K562 (cell line): ENCODE measurements at regions not wholly inside any gene's neighbourhood (a gene's known extent, or its start where the extent isn't known, plus 50 kb on each side); places are given as distances from the start of the nearest gene placed in this dataset.

Experiments used
- CTCF ChIP-seq, 3 experiments: IDR thresholded peaks in 2 of 3; conservative IDR thresholded peaks in 1 of 3; 2 replicates each; pipeline ENCODE4 v1.5.1; 2011 to 2012; ENCODE audit warnings: low read length in 3 of 3, mild to moderate bottlenecking in 3 of 3, control low read depth in 2 of 3, improper control_type of control experiment in 1 of 3, inconsistent platforms in 1 of 3, low read depth in 1 of 3, mixed read lengths in 1 of 3, moderate library complexity in 1 of 3; ENCODE audit not compliant: insufficient read depth in 2 of 3
- DPF2 ChIP-seq: fragments of 450-650 bp; IDR thresholded peaks from 2 replicates; pipeline ENCODE4 v1.6.1; 2016
- FOSL1 ChIP-seq: fragments of 200-800 bp; sonication (Bioruptor generic); conservative IDR thresholded peaks from 2 replicates; pipeline ENCODE4 v1.6.1; 2016; ENCODE audit warnings: missing genetic modification characterization, missing compliant biosample characterization
- IRF1 ChIP-seq: sonication (generic); formaldehyde crosslinking; IDR thresholded peaks from 2 replicates; pipeline ENCODE4 v1.8.0; 2022; ENCODE audit warnings: missing genetic modification reagents, mild to moderate bottlenecking, borderline replicate concordance
- KDM5B ChIP-seq: fragments of 200-600 bp; sonication (generic); IDR thresholded peaks from 2 replicates; pipeline ENCODE4 v1.6.1; 2012; ENCODE audit warnings: low read depth, mild to moderate bottlenecking, moderate library complexity, low read length, control low read depth, inconsistent platforms; ENCODE audit not compliant: insufficient replicate concordance
- KLF6 ChIP-seq: fragments of 250-450 bp; sonication (Bioruptor Pico); IDR thresholded peaks from 2 replicates; pipeline ENCODE4 v1.4.0; 2020; ENCODE audit warnings: mild to moderate bottlenecking, moderate library complexity, borderline replicate concordance
- MLLT1 ChIP-seq, 2 experiments: fragments of 450-650 bp; IDR thresholded peaks; 2 replicates each; pipeline ENCODE4 v1.6.1; 2016
- TBP ChIP-seq: optimal IDR thresholded peaks from 2 replicates; pipeline ENCODE3; 2011; ENCODE audit warnings: low read depth, low read length, improper control_type of control experiment
- TCF7L2 ChIP-seq: fragments of 150-350 bp; IDR thresholded peaks from 2 replicates; pipeline ENCODE4 v1.6.1; 2016; ENCODE audit warnings: low read depth, mild to moderate bottlenecking, low read length, moderate library complexity
- ZKSCAN1 ChIP-seq: fragments of 150-350 bp; IDR thresholded peaks from 2 replicates; pipeline ENCODE4 v1.6.1; 2016; ENCODE audit warnings: low read depth, low read length
- TF ChIP-seq, protein P1 (sequence below): fragments of 150-350 bp; IDR thresholded peaks from 2 replicates; pipeline ENCODE4 v1.6.1; 2014; ENCODE audit warnings: low read depth, mild to moderate bottlenecking, low read length, borderline replicate concordance
- TF ChIP-seq, protein P2 (sequence below): fragments of 450-650 bp; IDR thresholded peaks from 2 replicates; pipeline ENCODE4 v1.6.1; 2018; ENCODE audit not compliant: partially characterized antibody
- TF ChIP-seq, protein P3 (sequence below): fragments of 450-650 bp; formaldehyde crosslinking; IDR thresholded peaks from 2 replicates; pipeline ENCODE4 v1.4.0; 2020; ENCODE audit warnings: mild to moderate bottlenecking, moderate library complexity

DNA sequence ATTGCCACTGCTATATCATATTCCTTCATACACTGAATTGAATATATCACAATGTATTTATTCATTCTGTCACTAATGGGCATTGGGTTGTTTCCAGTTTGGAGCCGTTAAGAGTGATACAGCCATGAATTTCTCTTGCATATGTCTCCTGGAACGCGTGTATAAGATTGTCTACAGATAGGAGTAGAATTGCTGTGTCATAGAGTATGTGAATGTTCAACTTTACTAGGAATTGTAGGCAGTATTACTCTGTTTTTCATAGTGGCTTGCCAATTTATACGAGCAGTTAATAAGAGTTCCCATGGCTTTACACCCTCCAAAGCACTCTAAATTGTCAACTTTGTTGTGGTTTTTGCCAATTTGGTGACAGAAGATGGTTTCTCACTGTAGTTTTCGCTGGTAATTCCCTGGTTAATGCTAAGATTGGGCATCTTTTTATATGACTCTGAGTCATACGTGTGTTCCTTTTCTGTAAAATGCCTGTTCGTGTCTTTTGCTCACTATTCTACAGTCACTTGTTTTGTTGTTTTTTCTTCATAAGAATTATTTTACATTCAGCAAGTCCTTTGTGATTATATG lies 136.1 kb upstream of the LIPC start:
- TF ChIP-seq, protein P1, sequence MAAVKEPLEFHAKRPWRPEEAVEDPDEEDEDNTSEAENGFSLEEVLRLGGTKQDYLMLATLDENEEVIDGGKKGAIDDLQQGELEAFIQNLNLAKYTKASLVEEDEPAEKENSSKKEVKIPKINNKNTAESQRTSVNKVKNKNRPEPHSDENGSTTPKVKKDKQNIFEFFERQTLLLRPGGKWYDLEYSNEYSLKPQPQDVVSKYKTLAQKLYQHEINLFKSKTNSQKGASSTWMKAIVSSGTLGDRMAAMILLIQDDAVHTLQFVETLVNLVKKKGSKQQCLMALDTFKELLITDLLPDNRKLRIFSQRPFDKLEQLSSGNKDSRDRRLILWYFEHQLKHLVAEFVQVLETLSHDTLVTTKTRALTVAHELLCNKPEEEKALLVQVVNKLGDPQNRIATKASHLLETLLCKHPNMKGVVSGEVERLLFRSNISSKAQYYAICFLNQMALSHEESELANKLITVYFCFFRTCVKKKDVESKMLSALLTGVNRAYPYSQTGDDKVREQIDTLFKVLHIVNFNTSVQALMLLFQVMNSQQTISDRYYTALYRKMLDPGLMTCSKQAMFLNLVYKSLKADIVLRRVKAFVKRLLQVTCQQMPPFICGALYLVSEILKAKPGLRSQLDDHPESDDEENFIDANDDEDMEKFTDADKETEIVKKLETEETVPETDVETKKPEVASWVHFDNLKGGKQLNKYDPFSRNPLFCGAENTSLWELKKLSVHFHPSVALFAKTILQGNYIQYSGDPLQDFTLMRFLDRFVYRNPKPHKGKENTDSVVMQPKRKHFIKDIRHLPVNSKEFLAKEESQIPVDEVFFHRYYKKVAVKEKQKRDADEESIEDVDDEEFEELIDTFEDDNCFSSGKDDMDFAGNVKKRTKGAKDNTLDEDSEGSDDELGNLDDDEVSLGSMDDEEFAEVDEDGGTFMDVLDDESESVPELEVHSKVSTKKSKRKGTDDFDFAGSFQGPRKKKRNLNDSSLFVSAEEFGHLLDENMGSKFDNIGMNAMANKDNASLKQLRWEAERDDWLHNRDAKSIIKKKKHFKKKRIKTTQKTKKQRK = no peak
- TF ChIP-seq KLF6 (CRISPR knock-in tag) (no peak), IRF1 (CRISPR knock-in tag) (no peak), KDM5B (no peak), FOSL1 (tag) (no peak), TCF7L2 (no peak), DPF2 (no peak), CTCF (IDR thresholded peaks at IDR 0.05 in 2 of 3, conservative IDR thresholded peaks at IDR 0.05 in 1 of 3; ENCODE audit: insufficient read depth in 2 of 3, low read depth in 1 of 3, low read length in 3 of 3) (no peak), ZKSCAN1 (no peak), TBP (no peak), MLLT1 (IDR thresholded peaks at IDR 0.05) (no peak)
- TF ChIP-seq, protein P2, sequence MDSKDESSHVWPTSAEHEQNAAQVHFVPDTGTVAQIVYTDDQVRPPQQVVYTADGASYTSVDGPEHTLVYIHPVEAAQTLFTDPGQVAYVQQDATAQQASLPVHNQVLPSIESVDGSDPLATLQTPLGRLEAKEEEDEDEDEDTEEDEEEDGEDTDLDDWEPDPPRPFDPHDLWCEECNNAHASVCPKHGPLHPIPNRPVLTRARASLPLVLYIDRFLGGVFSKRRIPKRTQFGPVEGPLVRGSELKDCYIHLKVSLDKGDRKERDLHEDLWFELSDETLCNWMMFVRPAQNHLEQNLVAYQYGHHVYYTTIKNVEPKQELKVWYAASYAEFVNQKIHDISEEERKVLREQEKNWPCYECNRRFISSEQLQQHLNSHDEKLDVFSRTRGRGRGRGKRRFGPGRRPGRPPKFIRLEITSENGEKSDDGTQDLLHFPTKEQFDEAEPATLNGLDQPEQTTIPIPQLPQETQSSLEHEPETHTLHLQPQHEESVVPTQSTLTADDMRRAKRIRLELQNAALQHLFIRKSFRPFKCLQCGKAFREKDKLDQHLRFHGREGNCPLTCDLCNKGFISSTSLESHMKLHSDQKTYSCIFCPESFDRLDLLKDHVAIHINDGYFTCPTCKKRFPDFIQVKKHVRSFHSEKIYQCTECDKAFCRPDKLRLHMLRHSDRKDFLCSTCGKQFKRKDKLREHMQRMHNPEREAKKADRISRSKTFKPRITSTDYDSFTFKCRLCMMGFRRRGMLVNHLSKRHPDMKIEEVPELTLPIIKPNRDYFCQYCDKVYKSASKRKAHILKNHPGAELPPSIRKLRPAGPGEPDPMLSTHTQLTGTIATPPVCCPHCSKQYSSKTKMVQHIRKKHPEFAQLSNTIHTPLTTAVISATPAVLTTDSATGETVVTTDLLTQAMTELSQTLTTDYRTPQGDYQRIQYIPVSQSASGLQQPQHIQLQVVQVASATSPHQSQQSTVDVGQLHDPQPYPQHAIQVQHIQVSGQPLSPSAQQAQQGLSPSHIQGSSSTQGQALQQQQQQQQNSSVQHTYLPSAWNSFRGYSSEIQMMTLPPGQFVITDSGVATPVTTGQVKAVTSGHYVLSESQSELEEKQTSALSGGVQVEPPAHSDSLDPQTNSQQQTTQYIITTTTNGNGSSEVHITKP = no peak
- TF ChIP-seq, protein P3, sequence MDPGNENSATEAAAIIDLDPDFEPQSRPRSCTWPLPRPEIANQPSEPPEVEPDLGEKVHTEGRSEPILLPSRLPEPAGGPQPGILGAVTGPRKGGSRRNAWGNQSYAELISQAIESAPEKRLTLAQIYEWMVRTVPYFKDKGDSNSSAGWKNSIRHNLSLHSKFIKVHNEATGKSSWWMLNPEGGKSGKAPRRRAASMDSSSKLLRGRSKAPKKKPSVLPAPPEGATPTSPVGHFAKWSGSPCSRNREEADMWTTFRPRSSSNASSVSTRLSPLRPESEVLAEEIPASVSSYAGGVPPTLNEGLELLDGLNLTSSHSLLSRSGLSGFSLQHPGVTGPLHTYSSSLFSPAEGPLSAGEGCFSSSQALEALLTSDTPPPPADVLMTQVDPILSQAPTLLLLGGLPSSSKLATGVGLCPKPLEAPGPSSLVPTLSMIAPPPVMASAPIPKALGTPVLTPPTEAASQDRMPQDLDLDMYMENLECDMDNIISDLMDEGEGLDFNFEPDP = no peak
